ENCODE measurements at regions not wholly inside any gene's neighbourhood (a gene's known extent, or its start where the extent isn't known, plus 50 kb on each side); places are given as distances from the start of the nearest gene placed in this dataset.

- no peak for TF ChIP-seq CTCF (IDR thresholded peaks at IDR 0.05 in 2 of 3, conservative IDR thresholded peaks at IDR 0.05 in 1 of 3; ENCODE audit: borderline replicate concordance in 1 of 3, insufficient read depth in 1 of 3, low read depth in 2 of 3, low read length in 2 of 3)
Observed at GRCh38 chr6:113364766-113365165, 492.4 kb upstream of the MARCKS start (continued).

DNA sequence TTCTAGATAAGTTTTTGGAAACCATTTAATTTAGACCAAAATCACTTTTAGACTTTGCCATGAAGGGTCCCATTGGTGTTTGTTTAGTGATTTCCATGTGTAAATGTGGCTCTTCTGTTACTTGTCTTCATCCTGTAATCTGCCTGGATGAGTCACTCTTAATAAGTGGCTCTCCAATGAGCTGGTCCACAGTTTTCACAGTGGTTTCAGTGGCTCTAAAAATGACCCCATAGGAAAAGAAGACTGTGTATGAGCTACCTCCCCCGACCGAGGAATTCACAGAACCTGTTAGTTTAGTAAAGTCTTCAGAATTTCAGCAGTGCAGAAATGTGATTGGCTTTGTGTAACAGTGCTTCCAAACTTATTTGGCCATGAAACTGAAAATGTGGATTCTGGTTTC lies 492.0 kb upstream of the MARCKS start:
- no peak for DNase-seq (ENCODE audit: low read depth, low spot score)
- POLR2A ChIA-PET: no interaction called here

DNA sequence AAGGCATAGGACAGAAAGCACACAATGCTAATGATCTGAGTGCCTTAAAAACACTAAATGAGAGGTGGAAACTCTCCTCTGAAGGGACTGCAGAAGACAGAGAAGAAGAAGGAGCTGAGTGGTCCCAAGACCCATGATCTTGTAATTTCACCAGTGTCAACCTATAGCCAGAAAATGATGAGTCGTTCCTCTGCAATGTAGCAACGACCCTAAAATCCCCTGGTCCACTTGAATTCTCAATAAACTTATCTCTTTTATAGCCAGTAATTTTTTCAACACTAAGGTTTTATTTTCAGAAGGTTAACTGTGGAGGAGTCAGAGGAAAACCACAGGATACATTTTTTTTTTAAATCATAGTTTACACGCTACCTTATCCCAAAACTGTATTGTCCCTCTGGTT lies 490.6 kb upstream of the MARCKS start:
- Histone ChIP-seq H3K9me3 (ENCODE audit: control insufficient read depth in 1 of 2, insufficient read depth in 1 of 2, low read depth in 1 of 2, low read length in 2 of 2) (no peaks in the 10 kb centered on the region), H3K9me2 (ENCODE audit: insufficient read depth) (no peaks in the 10 kb centered on the region), H2AFZ (ENCODE audit: low read depth, low read length, poor library complexity, severe bottlenecking) (peak overlapping the region; percentile 31), H3K4me3 (replicated peaks in 1 of 2; ENCODE audit: low read depth in 1 of 2, low read length in 2 of 2) (no peak overlapping the region), H3K27me3 (ENCODE audit: insufficient read depth, low read length) (no peaks in the 10 kb centered on the region), H4K20me1 (ENCODE audit: insufficient read depth) (no peaks in the 10 kb centered on the region), H3K79me2 (ENCODE audit: insufficient read depth, low read length) (no peaks in the 10 kb centered on the region), H3K27ac (ENCODE audit: low read depth, low read length) (no peak overlapping the region), H3K36me3 (ENCODE audit: control insufficient read depth in 1 of 2, insufficient read depth in 2 of 2, low read length in 2 of 2) (no peaks in the 10 kb centered on the region), H3K9ac (ENCODE audit: low read length) (no peak overlapping the region), H3K4me2 (ENCODE audit: low read length) (no peak overlapping the region), H3K4me1 (ENCODE audit: control insufficient read depth in 1 of 2, insufficient read depth in 2 of 2, low read length in 2 of 2) (peaks cover 5 to 29% of the 10 kb centered on the region in 2 experiments; a peak in 3 of 4 replicates)
- POLR2A ChIA-PET: no interaction called here
- CTCF ChIA-PET: no interaction called here
- ATAC-seq (no peak), DNase-seq (ENCODE audit: low read depth, low spot score) (no peak)
- intact Hi-C loops (cut with micrococcal nuclease): no loop called here
- RAD21 ChIA-PET (ENCODE audit: low non-redundant PET in 1 of 2, low total read pairs in 2 of 2, uncharacterized antibody in 2 of 2, unreplicated experiment in 2 of 2): no interaction called here
- BruUV-seq (replicated peaks): no TSS peak
- no peak for TF ChIP-seq EGR1 (IDR thresholded peaks at IDR 0.05; ENCODE audit: low read depth)
- TF ChIP-seq RAD21 (IDR thresholded peaks at IDR 0.05; ENCODE audit: low read depth): no peak
- TF ChIP-seq SP1 (IDR thresholded peaks at IDR 0.05; ENCODE audit: low read depth): no peak
- TF ChIP-seq CTCF (IDR thresholded peaks at IDR 0.05 in 2 of 3, conservative IDR thresholded peaks at IDR 0.05 in 1 of 3; ENCODE audit: borderline replicate concordance in 1 of 3, insufficient read depth in 1 of 3, low read depth in 2 of 3, low read length in 2 of 3): no peak
- TF ChIP-seq YY1 (IDR thresholded peaks at IDR 0.05; ENCODE audit: extremely low read depth, insufficient replicate concordance, low read depth, low read length): no peak
- no peak for TF ChIP-seq POLR2AphosphoS5 (IDR thresholded peaks at IDR 0.05; ENCODE audit: low read depth, low read length)
- TF ChIP-seq POLR2A (IDR thresholded peaks at IDR 0.05; ENCODE audit: borderline replicate concordance, extremely low read depth, insufficient read depth, insufficient read length): no peak
- no peak for TF ChIP-seq CBX3 (IDR thresholded peaks at IDR 0.05; ENCODE audit: low read depth)
- TF ChIP-seq MAX (IDR thresholded peaks at IDR 0.05): no peak
- TF ChIP-seq ELF1 (IDR thresholded peaks at IDR 0.05; ENCODE audit: borderline replicate concordance, low read depth): no peak

More for the DNA sequence above, 492.0 kb upstream of the MARCKS start:
- peak; percentile 36; the same call in 1 of the 2 replicates for TF ChIP-seq JUND (IDR thresholded peaks at IDR 0.05)
- no peak for TF ChIP-seq MAX (IDR thresholded peaks at IDR 0.05)
- no peak for TF ChIP-seq CBX3 (IDR thresholded peaks at IDR 0.05; ENCODE audit: low read depth)
- TF ChIP-seq FOSL1 (IDR thresholded peaks at IDR 0.05; ENCODE audit: low read depth): peak; percentile 40
- no peaks in the 10 kb centered on the region for H3K27me3 ChIP-seq (ENCODE audit: insufficient read depth, low read length)
- intact Hi-C loops (cut with micrococcal nuclease): no loop called here
- H3K9me3 ChIP-seq (ENCODE audit: control insufficient read depth in 1 of 2, insufficient read depth in 1 of 2, low read depth in 1 of 2, low read length in 2 of 2): no peaks in the 10 kb centered on the region
- no peaks in the 10 kb centered on the region for H3K9me2 ChIP-seq (ENCODE audit: insufficient read depth)
- H4K20me1 ChIP-seq (ENCODE audit: insufficient read depth): no peaks in the 10 kb centered on the region
- H3K4me3 ChIP-seq (replicated peaks in 1 of 2; ENCODE audit: low read depth in 1 of 2, low read length in 2 of 2): no peak overlapping the region
- H3K79me2 ChIP-seq (ENCODE audit: insufficient read depth, low read length): no peaks in the 10 kb centered on the region
- ChIA-PET RAD21 (ENCODE audit: low non-redundant PET in 1 of 2, low total read pairs in 2 of 2, uncharacterized antibody in 2 of 2, unreplicated experiment in 2 of 2) (no interaction called here), CTCF (interaction anchor here (0.8 to 1.4 kb wide), 2 partner anchors 58 to 567 kb away, joined by 3 to 5 read pairs; no protein-coding TSS in a partner anchor)
- H3K9ac ChIP-seq (ENCODE audit: low read length): no peak overlapping the region
- no peaks in the 10 kb centered on the region for H3K36me3 ChIP-seq (ENCODE audit: control insufficient read depth in 1 of 2, insufficient read depth in 2 of 2, low read length in 2 of 2)
- H3K27ac ChIP-seq (ENCODE audit: low read depth, low read length): no peak overlapping the region
- no peak overlapping the region for H3K4me2 ChIP-seq (ENCODE audit: low read length)
- no TSS peak for BruUV-seq (replicated peaks)
- ATAC-seq: no peak
- H2AFZ ChIP-seq (ENCODE audit: low read depth, low read length, poor library complexity, severe bottlenecking): peak overlapping the region; percentile 45
- H3K4me1 ChIP-seq (ENCODE audit: control insufficient read depth in 1 of 2, insufficient read depth in 2 of 2, low read length in 2 of 2): peaks cover 14 to 42% of the 10 kb centered on the region in 2 experiments
